Gastrocnemius medialis (tissue), 4 donors: ENCODE measurements at regions not wholly inside any gene's neighbourhood (a gene's known extent, or its start where the extent isn't known, plus 50 kb on each side); places are given as distances from the start of the nearest gene placed in this dataset.

Source experiments
- POLR2A ChIP-seq, 2 donors: fragments of 450-650 bp; IDR thresholded peaks; one replicate each; pipeline ENCODE4 v1.6.1; 2017; ENCODE audit warnings: antibody characterized with exemption in 2 of 2, mild to moderate bottlenecking in 2 of 2, moderate library complexity in 2 of 2
- TF ChIP-seq, protein P1 (sequence below), 5 experiments: fragments of 450-650 bp in 3 of 5; fragments of 200-600 bp in 2 of 5; sonication (generic) in 2 of 5; IDR thresholded peaks in 4 of 5; conservative IDR thresholded peaks in 1 of 5; 1 replicate in 4 of 5; 2 replicates in 1 of 5; pipeline ENCODE4 v1.5.1; 2016 to 2019; ENCODE audit warnings: antibody characterized with exemption in 5 of 5, mild to moderate bottlenecking in 3 of 5, moderate library complexity in 3 of 5

DNA sequence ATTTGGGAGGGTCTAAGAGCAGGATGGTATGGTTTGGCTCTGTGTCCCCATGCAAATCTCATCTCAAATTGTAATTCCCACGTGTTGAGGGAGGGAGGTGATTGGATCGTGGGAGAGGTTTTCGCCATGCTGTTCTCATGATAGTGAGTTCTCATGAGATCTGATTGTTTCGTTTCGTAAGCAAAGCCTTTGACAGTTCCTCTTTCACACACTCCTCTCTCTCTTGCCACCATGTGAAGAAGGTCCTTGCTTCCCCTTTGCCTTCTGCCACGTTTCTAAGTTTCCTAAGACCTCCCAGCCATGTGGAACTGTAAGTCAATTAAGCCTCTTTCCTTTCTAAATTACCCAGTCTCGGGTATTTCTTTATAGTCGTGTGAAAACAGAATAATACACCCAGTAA lies 553.7 kb downstream of the TAFA4 start:
- TF ChIP-seq, protein P1, sequence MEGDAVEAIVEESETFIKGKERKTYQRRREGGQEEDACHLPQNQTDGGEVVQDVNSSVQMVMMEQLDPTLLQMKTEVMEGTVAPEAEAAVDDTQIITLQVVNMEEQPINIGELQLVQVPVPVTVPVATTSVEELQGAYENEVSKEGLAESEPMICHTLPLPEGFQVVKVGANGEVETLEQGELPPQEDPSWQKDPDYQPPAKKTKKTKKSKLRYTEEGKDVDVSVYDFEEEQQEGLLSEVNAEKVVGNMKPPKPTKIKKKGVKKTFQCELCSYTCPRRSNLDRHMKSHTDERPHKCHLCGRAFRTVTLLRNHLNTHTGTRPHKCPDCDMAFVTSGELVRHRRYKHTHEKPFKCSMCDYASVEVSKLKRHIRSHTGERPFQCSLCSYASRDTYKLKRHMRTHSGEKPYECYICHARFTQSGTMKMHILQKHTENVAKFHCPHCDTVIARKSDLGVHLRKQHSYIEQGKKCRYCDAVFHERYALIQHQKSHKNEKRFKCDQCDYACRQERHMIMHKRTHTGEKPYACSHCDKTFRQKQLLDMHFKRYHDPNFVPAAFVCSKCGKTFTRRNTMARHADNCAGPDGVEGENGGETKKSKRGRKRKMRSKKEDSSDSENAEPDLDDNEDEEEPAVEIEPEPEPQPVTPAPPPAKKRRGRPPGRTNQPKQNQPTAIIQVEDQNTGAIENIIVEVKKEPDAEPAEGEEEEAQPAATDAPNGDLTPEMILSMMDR (IDR thresholded peaks at IDR 0.05 in 4 of 5, conservative IDR thresholded peaks at IDR 0.05 in 1 of 5) = no peak
- no peak for TF ChIP-seq POLR2A (IDR thresholded peaks at IDR 0.05)
